ENCODE measurements at regions not wholly inside any gene's neighbourhood (a gene's known extent, or its start where the extent isn't known, plus 50 kb on each side); places are given as distances from the start of the nearest gene placed in this dataset.
"Not testable (repeated sequence)": the region's sequence is repeated elsewhere in the genome, so short reads cannot be mapped to it uniquely, and the experiment has no call there.

- not testable (repeated sequence) for DNase-seq (ENCODE audit: low spot score)
Observed at GRCh38 chr2:111316881-111317549, 196.3 kb downstream of the BCL2L11 start.

DNA sequence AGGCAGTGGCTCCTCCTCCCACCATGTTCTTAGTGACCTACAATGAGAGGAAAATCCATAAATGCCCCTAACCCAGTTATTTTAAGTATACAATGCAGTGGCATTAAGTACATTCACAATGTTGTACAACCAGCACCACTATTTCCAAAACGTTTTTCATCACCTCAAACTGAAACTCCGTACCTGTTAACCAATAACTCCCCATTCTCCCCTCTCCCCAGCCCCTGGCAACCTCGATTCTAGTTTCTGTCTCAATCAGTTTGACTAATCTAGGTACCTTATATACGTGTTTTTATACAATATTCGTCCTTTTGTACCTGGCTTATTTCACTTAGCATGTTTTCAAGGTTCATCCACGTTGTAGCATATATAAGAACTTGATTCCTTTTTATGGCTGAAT lies 198.8 kb downstream of the BCL2L11 start:
- DNase-seq (ENCODE audit: low spot score), result not testable (repeated sequence)

DNA sequence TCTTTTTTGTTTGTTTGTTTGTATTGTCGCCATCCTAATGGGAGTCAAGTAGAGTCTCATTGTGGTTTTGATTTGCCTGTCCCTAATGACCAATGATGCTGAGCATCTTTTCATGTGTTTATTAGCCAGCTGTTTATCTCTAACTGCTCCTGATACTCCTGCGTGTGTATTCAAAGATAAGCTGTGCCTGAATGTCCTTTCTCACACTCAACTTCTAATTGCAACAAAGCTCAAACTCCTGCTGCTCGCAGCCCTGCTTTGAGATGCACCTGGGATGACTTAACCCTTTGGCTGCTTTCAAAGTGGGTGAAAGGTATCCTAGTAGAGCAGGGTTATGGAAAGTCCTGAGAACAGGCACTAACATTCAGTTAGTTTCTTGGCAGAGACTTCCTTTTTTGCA lies 199.6 kb downstream of the BCL2L11 start:
- not testable (repeated sequence) for DNase-seq (ENCODE audit: low spot score)

GRCh38 chr2:111320965-111321364 lies 200.3 kb downstream of the BCL2L11 start:
- DNase-seq (ENCODE audit: low spot score), result not testable (repeated sequence)

DNA sequence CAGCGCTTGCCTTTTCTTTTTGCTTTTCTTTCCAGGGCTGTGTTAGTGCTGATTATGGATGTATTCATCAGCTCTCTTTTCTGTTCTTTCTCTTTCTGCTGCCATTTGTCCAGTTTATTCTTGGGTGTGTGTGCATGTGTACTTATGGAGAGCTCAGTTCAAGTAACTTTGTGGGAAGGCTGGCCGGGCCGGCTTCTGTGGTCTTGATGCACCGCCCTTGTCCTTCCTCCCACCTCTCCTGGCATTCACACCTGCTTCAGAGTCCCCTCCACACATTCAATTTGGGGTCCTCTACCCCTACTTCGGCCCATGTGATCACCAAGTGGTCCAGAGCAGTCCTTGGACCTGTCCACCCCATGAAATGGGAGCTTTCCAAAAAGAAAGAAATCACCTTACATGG lies 202.7 kb downstream of the BCL2L11 start:
- not testable (repeated sequence) for DNase-seq (ENCODE audit: low spot score)

- not testable (repeated sequence) for DNase-seq (ENCODE audit: low spot score)
Observed at GRCh38 chr2:111327726-111328125, 207.0 kb downstream of the BCL2L11 start.

DNA sequence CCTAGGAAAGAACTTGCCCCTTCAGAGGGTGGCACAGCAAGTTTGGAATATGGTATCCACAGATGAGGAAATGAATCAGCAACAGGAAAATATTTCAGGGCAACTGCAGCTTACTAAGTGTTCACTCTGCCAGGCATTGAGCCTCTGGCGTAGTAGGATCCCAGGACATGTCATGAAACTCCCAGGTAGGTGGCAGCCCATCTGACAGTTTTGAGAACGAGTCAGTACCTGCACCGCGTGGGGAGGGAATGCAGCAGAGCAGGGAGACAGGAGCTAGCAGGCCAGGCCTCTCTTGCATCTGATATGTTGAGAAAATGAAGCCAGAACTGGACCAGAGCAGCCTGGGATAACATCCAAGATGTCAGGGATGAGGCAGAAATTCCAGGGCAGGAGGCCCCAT lies 208.6 kb downstream of the BCL2L11 start:
- DNase-seq (ENCODE audit: low spot score), result not testable (repeated sequence)

DNA sequence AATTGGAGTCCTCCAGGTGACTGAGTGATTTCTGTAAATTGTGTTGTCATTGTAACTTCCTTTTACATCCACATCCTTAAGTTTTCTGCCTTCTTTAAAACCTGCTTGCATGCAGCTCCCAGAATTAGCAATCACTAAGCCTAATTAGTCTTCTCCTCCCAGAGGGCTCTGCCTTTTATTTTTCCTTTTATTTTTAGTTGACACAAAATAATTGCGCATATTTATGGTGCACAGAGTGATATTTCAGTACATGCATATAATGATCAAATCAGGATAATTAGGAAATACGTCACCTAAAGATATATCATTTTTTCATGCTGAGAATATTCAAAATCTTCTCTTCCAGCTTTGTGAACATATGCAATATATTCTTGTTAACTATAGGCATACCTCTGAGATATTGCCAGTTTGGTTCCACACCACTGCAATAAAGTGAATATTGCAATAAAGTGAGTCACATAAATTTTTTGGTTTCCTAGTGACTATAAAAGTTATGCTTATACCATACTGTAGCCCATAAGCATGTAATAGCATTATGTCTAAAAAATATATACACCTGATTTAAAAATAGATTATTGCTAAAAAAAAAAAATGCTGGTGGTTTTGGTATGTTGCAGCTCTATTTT lies 210.5 kb downstream of the BCL2L11 start:
- not testable (repeated sequence) for DNase-seq (ENCODE audit: low spot score)

DNA sequence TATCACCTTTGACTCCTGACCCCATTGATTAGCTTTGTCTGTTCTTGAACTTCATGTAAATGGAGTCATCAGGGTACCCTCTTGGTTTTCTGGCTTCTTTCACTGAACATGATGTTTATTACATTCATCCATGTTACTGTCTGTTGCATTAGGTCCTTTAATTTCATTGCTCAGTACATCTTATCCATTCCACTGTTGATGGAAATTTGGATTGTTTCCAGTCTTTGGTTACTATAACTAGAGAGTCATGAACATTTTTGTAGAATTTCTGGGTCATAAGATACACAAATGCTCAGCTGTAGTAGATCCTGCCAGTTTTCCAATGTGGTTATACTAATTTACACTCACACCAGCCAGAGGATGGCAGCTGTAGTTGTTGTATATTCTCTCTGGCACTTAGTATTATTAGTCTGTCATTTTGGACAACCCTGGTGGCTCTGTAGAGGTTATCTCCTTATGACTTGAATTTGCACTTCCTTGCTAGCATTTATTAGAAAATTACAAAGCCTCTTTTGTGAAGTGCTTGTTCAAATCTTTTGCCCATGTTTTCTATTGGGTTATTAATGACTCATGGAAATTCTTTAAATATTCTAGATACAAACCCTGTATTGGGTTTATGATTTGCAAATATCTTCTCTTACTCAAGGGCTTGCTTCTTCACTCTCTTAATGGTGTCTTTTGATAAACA lies 214.7 kb downstream of the BCL2L11 start:
- not testable (repeated sequence) for DNase-seq (ENCODE audit: low spot score)

- not testable (repeated sequence) for DNase-seq (ENCODE audit: low spot score)
Observed at GRCh38 chr2:111338474-111338873, 217.8 kb downstream of the BCL2L11 start.

DNA sequence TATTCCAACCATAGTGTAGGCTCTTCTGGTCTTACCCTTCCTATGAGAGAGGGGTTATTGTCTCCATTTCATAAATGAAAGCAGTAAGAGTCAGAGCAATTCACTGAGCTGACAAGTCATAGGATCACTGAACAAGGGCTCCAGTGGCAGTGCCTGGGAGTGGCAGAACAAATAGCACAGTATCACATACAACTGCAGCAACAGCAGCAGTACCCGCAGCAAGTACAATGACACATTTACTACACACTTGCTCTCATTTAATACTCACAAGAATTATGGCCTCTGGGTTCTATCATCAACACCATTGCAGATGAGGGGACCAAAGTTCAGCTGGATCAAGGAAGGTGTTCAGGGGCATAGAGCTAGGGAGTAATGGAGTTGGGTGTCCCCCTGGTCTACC lies 218.8 kb downstream of the BCL2L11 start:
- not testable (repeated sequence) for DNase-seq (ENCODE audit: low spot score)

- DNase-seq (ENCODE audit: low spot score), result not testable (repeated sequence)
Observed at GRCh38 chr2:111344590-111344989, 223.9 kb downstream of the BCL2L11 start.

DNA sequence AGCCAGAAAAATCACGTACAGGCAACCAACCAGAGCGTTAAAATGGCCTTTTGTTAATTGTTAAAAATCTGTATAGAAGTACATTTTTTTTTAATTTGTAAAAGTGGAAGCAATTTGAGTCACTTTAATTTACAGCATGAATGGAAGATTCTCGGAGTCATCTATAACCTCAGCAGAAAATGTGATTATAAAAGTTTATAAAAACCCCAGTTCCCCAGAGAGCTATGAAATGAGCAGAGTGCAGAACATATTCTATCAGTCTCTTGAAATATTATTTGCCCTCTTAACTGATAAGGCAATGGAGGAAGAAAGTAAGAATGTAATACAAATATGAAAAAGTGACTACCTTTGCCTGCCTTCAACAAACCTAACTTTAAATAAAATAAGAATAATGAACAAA lies 224.7 kb downstream of the BCL2L11 start:
- not testable (repeated sequence) for DNase-seq (ENCODE audit: low spot score)

GRCh38 chr2:111346018-111346930 lies 225.6 kb downstream of the BCL2L11 start:
- not testable (repeated sequence) for DNase-seq (ENCODE audit: low spot score)

- not testable (repeated sequence) for DNase-seq (ENCODE audit: low spot score)
Observed at GRCh38 chr2:111347695-111348094, 227.0 kb downstream of the BCL2L11 start.

DNA sequence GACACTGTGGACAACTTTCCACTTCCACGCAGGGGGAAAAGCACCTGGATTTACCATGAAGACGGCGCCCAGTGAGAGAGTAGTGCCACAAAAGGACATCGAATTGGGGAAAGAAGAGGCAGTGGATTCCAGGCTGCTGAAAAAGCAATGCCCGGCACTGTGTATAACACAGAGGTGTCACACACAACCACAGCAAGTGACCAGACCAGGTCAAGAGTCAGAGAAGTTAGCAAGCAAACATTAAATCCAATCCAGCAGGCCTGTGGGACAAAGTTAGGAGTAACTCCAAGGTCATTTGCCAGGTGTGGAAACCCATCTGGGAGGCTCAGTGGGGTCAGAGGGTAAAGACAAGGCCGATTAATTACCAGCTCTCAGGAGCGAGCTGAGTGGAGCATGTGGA lies 227.6 kb downstream of the BCL2L11 start:
- DNase-seq (ENCODE audit: low spot score), result not testable (repeated sequence)

GRCh38 chr2:111355022-111355817 lies 234.5 kb downstream of the BCL2L11 start:
- peak; percentile 63 for DNase-seq (ENCODE audit: low spot score)

- DNase-seq (ENCODE audit: low spot score), result not testable (repeated sequence)
Observed at GRCh38 chr2:111355823-111356511, 235.3 kb downstream of the BCL2L11 start.

DNA sequence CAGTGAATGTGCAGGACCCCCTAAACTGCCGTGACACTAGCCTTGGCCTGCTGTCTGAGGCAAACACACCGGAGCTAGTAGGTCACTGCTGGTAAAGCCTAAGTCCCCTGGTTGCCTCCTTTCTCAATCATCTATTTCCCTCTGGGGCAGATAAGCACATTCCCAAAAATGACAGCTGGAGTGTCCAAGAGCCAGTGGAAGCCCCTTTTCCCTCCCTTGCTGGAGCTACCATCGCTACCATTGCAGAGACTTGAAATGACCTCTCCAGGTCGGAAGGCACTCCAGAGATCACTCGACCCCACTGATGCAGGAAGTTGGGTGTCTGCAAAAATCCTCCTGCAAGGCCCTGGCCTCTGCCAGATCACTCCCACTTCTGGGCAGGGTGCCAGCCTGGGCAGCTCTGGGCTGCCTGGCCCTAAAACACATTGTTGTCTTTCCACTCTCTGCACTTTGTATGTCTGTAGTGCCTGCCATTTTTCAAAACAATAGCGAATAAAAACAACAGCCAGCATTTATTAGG lies 235.9 kb downstream of the BCL2L11 start:
- DNase-seq (ENCODE audit: low spot score), result not testable (repeated sequence)

GRCh38 chr2:111365986-111366640 lies 245.4 kb downstream of the BCL2L11 start:
- not testable (repeated sequence) for DNase-seq (ENCODE audit: low spot score)
